Non-pigmented ciliary epithelial cell (primary cell): ENCODE measurements at regions not wholly inside any gene's neighbourhood (a gene's known extent, or its start where the extent isn't known, plus 50 kb on each side); places are given as distances from the start of the nearest gene placed in this dataset.

Experiments used
- DNase-seq: peaks from one replicate; pipeline ENCODE4 v3.0.0-alpha.2; 2010; ENCODE audit warnings: low read depth

GRCh38 chr20:43803276-43803675, 76.5 kb upstream of the GTSF1L start:
- DNase-seq: no peak

GRCh38 chr20:43800186-43800585, 73.4 kb upstream of the GTSF1L start:
- no peak for DNase-seq

GRCh38 chr20:43799741-43800140, 72.9 kb upstream of the GTSF1L start:
- no peak for DNase-seq

- DNase-seq: no peak
Measured at GRCh38 chr20:43799150-43799711, 72.4 kb upstream of the GTSF1L start.

- no peak for DNase-seq
Measured at GRCh38 chr20:43798291-43799149, 71.7 kb upstream of the GTSF1L start.

- no peak for DNase-seq
Measured at GRCh38 chr20:43794326-43794725, 67.5 kb upstream of the GTSF1L start.

- no peak for DNase-seq
Measured at GRCh38 chr20:43789593-43789992, 62.8 kb upstream of the GTSF1L start.

- DNase-seq: no peak
Measured at GRCh38 chr20:43787937-43788336, 61.1 kb upstream of the GTSF1L start.

GRCh38 chr20:43786885-43787284, 60.1 kb upstream of the GTSF1L start:
- no peak for DNase-seq

- no peak for DNase-seq
Measured at GRCh38 chr20:43781215-43781614, 54.4 kb upstream of the GTSF1L start.

GRCh38 chr20:43778375-43778774, 51.6 kb upstream of the GTSF1L start:
- DNase-seq: no peak

- no peak for DNase-seq
Measured at GRCh38 chr20:43776691-43777090, 49.9 kb upstream of the GTSF1L start.
